HG02763 (cell line): ENCODE measurements at regions not wholly inside any gene's neighbourhood (a gene's known extent, or its start where the extent isn't known, plus 50 kb on each side); places are given as distances from the start of the nearest gene placed in this dataset.
A peak's percentile ranks its signal among the peaks of the same experiment; 100 is the strongest.

Experiments used
- ATAC-seq: cut with Tn5 transposase; IDR thresholded peaks from one replicate; pipeline ENCODE4 v1.9.1; 2021; ENCODE audit warnings: mild to moderate bottlenecking, moderate library complexity; ENCODE audit not compliant: unreplicated experiment

GRCh38 chr15:31472636-31473384, 146.2 kb downstream of the KLF13 start:
- ATAC-seq = peak; percentile 77

DNA sequence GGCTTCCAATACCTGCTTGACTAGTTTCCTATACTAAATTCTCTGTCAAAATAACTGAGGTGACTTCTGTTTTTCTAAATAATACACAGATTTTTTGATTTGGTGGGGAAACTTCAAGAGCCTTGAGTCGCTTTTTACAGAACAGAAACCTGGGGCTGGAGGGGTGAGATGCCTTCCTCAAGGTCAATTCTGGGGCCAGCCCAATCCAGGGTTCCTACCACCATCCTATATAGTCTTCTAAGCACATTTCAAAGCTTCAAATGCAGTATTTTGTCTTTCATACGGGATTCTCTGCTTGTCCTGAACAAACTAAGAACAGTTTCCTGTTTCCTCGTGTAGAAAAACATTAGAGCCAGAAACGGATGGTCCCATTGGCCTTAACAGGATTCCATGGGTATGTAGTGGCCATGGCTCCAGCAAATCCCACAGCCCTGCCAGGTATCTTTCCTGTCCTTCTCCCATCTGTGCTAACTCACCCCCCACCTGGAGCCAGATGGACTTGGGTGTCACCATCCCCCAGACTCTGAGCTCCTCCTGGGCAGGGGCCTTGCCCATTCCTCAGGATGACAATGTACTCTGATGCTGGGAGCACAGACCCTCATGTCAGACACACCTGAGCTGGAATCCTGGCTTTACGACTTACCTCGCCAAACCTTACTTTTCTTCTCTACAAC, 146.9 kb downstream of the KLF13 start:
- no peak for ATAC-seq

DNA sequence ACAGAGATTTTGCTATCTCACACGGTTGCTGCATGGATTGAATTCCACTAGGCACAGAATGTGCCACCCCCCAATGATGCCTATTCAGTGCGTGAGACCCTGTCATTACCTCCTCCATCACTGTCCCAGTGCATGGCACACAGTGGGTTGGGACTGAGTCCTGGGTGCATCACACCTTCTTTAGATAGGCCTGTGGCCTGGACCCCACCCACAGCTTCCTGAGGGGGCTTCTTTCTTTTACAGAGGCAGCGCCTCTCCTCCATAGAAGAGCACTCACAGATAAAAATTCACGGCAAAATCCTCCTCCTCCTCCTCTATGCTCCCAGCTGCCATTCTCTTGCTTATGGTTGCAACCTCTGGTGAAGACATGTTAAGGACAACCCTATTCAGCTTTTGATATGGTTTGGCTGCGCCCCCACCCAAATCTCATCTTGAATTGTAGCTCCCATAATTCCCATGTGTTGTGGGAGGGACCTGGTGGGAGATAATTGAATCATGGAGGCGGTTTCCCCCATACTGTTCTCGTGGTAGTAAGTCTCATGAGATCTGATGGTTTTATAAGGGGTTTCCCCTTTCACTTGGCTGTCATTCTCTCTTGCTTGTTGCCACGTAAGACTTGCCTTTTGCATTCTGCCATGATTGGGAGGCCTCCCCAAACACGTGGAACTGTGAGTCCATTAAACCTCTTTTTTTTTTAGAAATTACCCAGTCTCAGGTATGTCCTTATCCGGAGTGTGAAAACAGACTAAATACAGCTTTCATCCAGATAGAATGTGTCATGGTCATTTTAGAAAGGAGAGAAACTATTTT, 147.6 kb downstream of the KLF13 start:
- ATAC-seq = no peak

- ATAC-seq = no peak
These were observed 149.7 kb downstream of the KLF13 start for GRCh38 chr15:31476236-31476810.

GRCh38 chr15:31476866-31477265, 150.2 kb downstream of the KLF13 start:
- no peak for ATAC-seq

GRCh38 chr15:31477301-31477700, 150.7 kb downstream of the KLF13 start:
- ATAC-seq = no peak

GRCh38 chr15:31477851-31478701, 151.4 kb downstream of the KLF13 start:
- ATAC-seq = no peak

DNA sequence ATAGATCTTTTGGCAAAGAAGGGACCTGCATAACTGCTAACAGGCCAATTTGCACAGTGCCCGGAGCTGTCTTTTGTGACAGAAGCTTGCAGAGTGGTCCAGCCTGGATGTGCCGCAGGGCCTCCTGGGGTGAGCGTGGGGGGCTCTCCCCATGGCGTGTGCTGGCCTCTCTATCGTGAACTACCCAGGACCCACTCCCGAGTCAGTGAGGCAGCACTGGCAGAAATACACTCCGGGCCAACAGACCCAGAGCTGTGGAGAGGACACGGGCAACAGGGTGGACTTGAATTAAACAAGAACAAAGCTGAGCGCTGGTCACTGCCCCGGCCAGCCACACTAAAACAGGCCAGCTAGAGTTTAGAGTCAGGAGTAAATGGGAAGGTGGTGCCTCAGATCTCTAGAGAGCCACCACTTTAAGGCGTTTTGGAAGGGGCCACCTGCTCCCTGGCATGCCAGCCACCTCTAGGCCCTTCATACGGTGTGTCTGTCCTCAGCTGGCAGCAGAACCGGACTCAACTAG, 152.1 kb downstream of the KLF13 start:
- no peak for ATAC-seq

DNA sequence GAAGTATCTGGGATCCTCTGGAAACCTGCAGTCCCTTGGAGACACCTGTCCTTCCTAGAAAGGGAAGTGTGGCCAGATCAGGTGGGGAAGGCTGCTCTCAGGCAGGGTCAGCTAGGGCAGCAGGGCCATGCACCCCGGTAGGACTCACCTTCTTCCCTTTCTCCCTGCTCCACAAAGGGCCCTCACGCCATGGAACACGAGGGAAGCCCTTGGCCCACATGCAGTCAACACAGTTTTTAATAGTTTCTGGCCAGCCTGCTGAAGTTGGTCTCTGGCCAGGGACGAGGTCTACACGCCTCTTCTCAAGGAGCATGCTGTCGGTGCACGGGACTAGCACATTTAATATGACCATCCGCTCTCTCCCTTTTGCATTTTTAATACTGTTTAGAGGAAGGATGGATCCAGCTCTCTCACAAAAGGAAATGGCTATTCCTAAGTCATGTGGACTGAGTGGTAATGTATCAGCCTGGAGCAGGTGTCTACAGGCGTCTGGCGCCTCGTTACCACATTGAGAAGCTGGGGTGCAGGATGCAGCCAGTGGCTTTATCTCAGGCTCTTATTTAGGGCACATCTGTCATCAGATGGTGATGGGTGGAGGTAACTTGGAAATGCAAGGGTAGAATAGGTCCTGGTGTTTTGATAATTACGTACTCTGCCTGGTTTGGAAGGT, 153.9 kb downstream of the KLF13 start:
- no peak for ATAC-seq

DNA sequence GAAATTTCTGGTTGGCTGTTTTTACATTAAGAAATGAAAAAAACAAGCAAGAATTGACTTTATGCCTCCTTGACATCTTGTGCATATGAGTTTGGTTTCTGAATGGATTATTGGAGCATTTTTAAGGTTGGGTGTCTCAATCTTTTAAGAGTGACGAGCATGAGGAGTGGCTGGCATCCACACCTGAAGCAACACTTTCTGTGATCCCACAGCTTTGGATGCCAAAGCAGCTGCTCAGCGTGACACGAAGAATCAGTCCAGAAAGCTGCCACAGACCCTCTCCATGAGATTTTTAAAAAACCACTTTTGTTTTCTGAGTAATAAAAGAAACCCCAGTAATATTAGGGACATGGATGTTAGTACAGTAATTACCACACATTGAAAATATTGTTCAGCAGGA, 154.5 kb downstream of the KLF13 start:
- ATAC-seq = no peak

DNA sequence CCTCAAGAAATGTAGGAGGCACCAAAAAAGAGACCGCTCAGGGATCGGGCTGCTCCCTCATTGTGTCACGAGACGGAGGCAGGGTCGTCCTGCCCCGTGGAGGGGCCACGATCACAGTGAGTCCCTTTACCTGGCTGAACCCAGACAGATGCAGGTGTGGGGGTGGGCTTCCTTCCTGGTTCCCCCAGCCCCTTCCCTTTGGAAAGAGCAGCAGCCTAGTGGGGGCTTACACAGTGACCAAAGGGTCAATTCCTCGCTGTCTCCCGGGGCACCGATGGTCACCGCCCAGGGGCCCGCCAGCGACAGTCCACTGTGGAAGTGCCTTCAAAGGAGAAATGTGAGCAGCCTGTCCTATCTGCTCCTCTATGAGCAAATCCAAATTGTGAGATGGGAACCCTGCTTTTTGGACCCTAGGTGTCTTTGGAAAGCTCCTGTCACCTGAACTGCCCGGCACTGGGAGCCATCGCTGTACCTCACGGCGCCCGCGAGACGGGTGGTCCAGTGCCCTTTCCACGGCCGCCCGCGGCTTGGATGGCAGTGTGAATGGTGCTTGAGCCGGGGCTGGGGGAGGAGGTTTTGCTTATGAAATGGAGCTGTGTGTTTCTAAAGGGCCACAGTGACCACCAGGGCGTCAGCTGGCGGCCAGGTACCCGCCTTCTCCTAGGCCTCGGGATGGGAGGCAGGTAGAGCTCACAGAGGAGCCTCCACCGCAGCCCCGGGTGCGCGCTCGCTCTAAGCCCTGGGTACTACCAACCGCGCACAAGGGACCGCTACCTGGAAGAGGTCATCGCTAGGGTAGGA, 155.7 kb downstream of the KLF13 start:
- ATAC-seq = no peak

DNA sequence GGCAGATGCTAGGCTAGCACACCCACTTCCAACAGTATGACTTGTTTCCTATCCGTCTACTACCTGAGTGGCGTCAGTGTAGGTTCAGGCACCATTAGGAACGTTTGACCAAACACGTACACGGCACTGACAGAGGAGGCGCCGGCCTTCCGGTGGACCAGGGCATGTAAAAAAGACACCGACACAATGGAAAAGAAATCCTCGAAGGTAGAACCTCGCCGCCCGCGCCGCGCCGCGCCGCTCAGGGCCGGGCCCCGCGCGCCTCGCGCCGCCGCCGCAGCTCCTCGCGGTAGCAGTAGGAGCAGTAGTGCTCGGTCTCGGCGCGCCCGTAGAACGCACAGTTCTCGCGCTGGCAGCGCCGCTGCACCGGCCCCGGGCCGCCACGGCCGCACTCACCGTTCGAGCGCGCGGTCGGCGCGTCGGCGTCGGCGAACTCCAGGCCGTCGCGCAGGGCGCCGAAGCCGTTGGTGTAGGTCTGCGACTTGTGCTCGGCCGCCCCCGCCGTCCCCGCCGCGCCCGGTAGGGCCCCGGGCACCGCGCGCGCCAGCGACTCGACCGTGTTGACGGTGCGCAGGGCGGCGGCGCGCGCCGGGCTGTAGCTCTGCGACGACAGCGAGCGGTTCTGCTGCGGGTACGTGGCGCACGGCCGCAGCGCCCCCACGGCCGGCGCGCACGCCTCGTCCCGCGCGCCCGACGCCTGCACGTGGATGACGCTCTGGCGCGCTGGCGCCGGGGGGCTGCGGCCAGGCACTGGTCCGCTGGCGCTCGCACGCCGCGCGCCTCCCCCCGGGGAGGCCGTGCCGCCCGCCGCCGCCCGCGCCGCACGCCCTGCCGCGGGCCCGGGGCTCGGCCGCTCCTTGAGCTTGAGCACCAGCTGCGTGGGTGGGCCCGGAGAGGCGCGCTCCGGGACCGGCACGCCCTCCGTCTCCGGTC, 156.7 kb downstream of the KLF13 start:
- ATAC-seq = no peak

- no peak for ATAC-seq
These were observed 157.6 kb downstream of the KLF13 start for GRCh38 chr15:31483986-31484951.

- ATAC-seq = no peak
These were observed 158.4 kb downstream of the KLF13 start for GRCh38 chr15:31484986-31485385.

- ATAC-seq = no peak
These were observed 158.8 kb downstream of the KLF13 start for GRCh38 chr15:31485431-31485830.

- ATAC-seq = no peak
These were observed 159.4 kb downstream of the KLF13 start for GRCh38 chr15:31485911-31486461.
